ENCODE measurements at regions not wholly inside any gene's neighbourhood (a gene's known extent, or its start where the extent isn't known, plus 50 kb on each side); places are given as distances from the start of the nearest gene placed in this dataset.
"Not testable (repeated sequence)": the region's sequence is repeated elsewhere in the genome, so short reads cannot be mapped to it uniquely, and the experiment has no call there.

GRCh38 chrX:1103360-1103759 lies 109.1 kb downstream of the CRLF2 start:
- no peak for DNase-seq (ENCODE audit: low spot score)

GRCh38 chrX:1102786-1103185 lies 109.7 kb downstream of the CRLF2 start:
- DNase-seq (ENCODE audit: low spot score) = no peak

- DNase-seq (ENCODE audit: low spot score) = not testable (repeated sequence)
Observed at GRCh38 chrX:1102221-1102620, 110.2 kb downstream of the CRLF2 start.

GRCh38 chrX:1099146-1099770 lies 113.2 kb downstream of the CRLF2 start:
- DNase-seq (ENCODE audit: low spot score) = no peak

- no peak for DNase-seq (ENCODE audit: low spot score)
Observed at GRCh38 chrX:1097328-1097727, 115.1 kb downstream of the CRLF2 start.

GRCh38 chrX:1094566-1095333 lies 117.7 kb downstream of the CRLF2 start:
- DNase-seq (ENCODE audit: low spot score) = no peak

GRCh38 chrX:1093586-1094421 lies 118.6 kb downstream of the CRLF2 start:
- no peak for DNase-seq (ENCODE audit: low spot score)

- DNase-seq (ENCODE audit: low spot score) = no peak
Observed at GRCh38 chrX:1093121-1093520, 119.3 kb downstream of the CRLF2 start.

GRCh38 chrX:1086444-1087409 lies 125.7 kb downstream of the CRLF2 start:
- no peak for DNase-seq (ENCODE audit: low spot score)

- not testable (repeated sequence) for DNase-seq (ENCODE audit: low spot score)
Observed at GRCh38 chrX:1085871-1086270, 126.6 kb downstream of the CRLF2 start.

GRCh38 chrX:1084689-1085088 lies 127.8 kb downstream of the CRLF2 start:
- DNase-seq (ENCODE audit: low spot score) = no peak

GRCh38 chrX:1076871-1077651 lies 135.4 kb downstream of the CRLF2 start:
- DNase-seq (ENCODE audit: low spot score) = no peak

GRCh38 chrX:1075741-1076140 lies 136.7 kb downstream of the CRLF2 start:
- DNase-seq (ENCODE audit: low spot score) = no peak

- DNase-seq (ENCODE audit: low spot score) = no peak
Observed at GRCh38 chrX:1075156-1075555, 137.3 kb downstream of the CRLF2 start.

- no peak for DNase-seq (ENCODE audit: low spot score)
Observed at GRCh38 chrX:1074755-1075154, 137.7 kb downstream of the CRLF2 start.

- no peak for DNase-seq (ENCODE audit: low spot score)
Observed at GRCh38 chrX:1074172-1074571, 138.3 kb downstream of the CRLF2 start.

GRCh38 chrX:1072637-1073377 lies 139.6 kb downstream of the CRLF2 start:
- no peak for DNase-seq (ENCODE audit: low spot score)

- DNase-seq (ENCODE audit: low spot score) = no peak
Observed at GRCh38 chrX:1071351-1071750, 141.1 kb downstream of the CRLF2 start.

GRCh38 chrX:1062351-1062750 lies 150.1 kb downstream of the CRLF2 start:
- DNase-seq (ENCODE audit: low spot score) = no peak

- DNase-seq (ENCODE audit: low spot score) = no peak
Observed at GRCh38 chrX:1060562-1060960, 151.9 kb downstream of the CRLF2 start.

Measured in mucosa of gallbladder (tissue), 1 donor.